OCI-LY7 (cell line): ENCODE measurements at regions not wholly inside any gene's neighbourhood (a gene's known extent, or its start where the extent isn't known, plus 50 kb on each side); places are given as distances from the start of the nearest gene placed in this dataset.

Experiments used
- CTCF ChIP-seq: fragments of 200-600 bp; sonication (generic); conservative IDR thresholded peaks from 2 replicates; pipeline ENCODE4 v1.5.1; 2014; ENCODE audit warnings: mild to moderate bottlenecking, antibody characterized with exemption, low read length, moderate library complexity, mixed read lengths
- EZH2phosphoT487 ChIP-seq: fragments of 200-600 bp; sonication (generic); IDR thresholded peaks from 2 replicates; pipeline ENCODE4 v1.6.1; 2018; ENCODE audit warnings: low read depth, borderline replicate concordance, mild to moderate bottlenecking, mixed run types, antibody characterized with exemption, low read length, moderate library complexity, mixed read lengths

- TF ChIP-seq CTCF (no peak), EZH2phosphoT487 (no peak)
These were observed 372.8 kb downstream of the TMX3 start for GRCh38 chr18:68342039-68342659.
